ENCODE measurements at regions not wholly inside any gene's neighbourhood (a gene's known extent, or its start where the extent isn't known, plus 50 kb on each side); places are given as distances from the start of the nearest gene placed in this dataset.
"Not testable (repeated sequence)": the region's sequence is repeated elsewhere in the genome, so short reads cannot be mapped to it uniquely, and the experiment has no call there.

GRCh38 chr1:144516172-144516571, 54.7 kb upstream of the NBPF15 start:
- intact Hi-C loops (cut with DNase I); H3K36me3 ChIP-seq (replicated peaks in 1 of 2; ENCODE audit: insufficient read depth in 1 of 2, low read depth in 2 of 2); H3K27me3 ChIP-seq; H3K9me3 ChIP-seq; ATAC-seq; H3K4me1 ChIP-seq; H3K4me3 ChIP-seq; H3K27ac ChIP-seq; DNase-seq: not testable (repeated sequence)
- WGBS, 2 donors = 53 to 60% methylated on average over 1 of the region's 3 CpGs

DNA sequence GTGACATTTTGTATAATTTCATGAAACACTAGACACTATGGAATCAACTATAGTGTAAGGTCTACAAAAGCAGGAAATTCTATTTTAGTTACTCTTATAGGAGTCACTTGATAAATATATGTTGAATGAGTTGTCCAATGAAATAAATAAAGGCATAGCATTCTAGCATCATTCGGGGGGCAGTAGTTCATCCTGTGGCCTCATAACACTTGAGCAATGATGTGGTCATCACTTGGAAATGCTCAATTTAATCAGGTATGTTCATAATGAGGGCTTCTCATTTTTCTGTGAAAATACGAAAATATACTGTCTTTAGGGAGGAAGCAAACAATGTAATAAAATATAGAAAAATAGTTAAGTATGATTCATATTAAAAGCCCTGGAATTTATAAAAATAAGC, 55.4 kb upstream of the NBPF15 start:
- H3K9me3 ChIP-seq; DNase-seq; H3K27ac ChIP-seq; H3K36me3 ChIP-seq (replicated peaks in 1 of 2; ENCODE audit: insufficient read depth in 1 of 2, low read depth in 2 of 2); intact Hi-C loops (cut with DNase I); H3K27me3 ChIP-seq; H3K4me3 ChIP-seq; H3K4me1 ChIP-seq; ATAC-seq: not testable (repeated sequence)
- 54 to 65% methylated on average over 2 of the region's 2 CpGs for WGBS, 2 donors

GRCh38 chr1:144518439-144518838, 57.0 kb upstream of the NBPF15 start:
- ATAC-seq; H3K4me3 ChIP-seq; DNase-seq; H3K27ac ChIP-seq; H3K36me3 ChIP-seq (replicated peaks in 1 of 2; ENCODE audit: insufficient read depth in 1 of 2, low read depth in 2 of 2); H3K27me3 ChIP-seq; H3K9me3 ChIP-seq; H3K4me1 ChIP-seq; intact Hi-C loops (cut with DNase I): not testable (repeated sequence)
- 37 to 40% methylated on average over 4 to 5 of the region's 9 CpGs for WGBS, 2 donors

DNA sequence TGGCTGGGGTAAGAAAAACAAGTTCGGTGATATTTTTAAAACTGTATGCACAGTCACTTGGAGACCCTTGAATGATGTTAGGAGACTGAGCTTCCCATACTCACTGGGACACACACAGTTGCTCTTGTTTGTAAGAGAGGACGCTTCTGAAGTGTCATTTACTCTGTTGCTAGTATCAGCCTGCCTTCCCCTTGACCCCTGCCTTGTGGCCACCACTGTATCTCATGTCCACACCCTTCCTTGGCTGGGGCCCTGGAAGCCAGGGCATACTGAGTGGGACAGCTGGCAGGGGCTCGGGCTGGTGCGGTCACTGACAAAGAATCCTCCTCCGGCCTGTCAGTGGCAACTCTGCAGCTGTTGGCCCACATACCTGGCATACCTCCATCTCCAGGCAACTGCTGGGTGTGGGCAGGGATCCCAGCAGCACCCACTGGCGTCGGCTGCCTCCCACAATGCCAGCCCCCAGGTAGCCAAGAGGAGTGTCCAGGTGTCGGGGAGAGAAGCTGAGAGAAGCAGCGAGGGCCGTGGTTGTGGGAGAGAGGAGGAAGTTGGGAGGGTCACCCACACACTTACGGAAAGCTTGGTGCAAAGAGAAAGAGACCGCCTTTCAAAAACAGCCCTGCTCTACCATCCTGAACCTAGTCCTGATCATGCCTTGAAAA, 58.2 kb upstream of the NBPF15 start:
- H3K4me1 ChIP-seq; H3K4me3 ChIP-seq; H3K9me3 ChIP-seq; intact Hi-C loops (cut with DNase I); H3K27me3 ChIP-seq; H3K36me3 ChIP-seq (replicated peaks in 1 of 2; ENCODE audit: insufficient read depth in 1 of 2, low read depth in 2 of 2); H3K27ac ChIP-seq; ATAC-seq: not testable (repeated sequence)
- WGBS, 2 donors = 39 to 50% methylated on average over 2 to 10 of the region's 12 CpGs
- DNase-seq = peak in 1 of 4 donors; percentile 17

- H3K27me3 ChIP-seq; intact Hi-C loops (cut with DNase I); H3K4me3 ChIP-seq; H3K36me3 ChIP-seq (replicated peaks in 1 of 2; ENCODE audit: insufficient read depth in 1 of 2, low read depth in 2 of 2); H3K4me1 ChIP-seq; H3K9me3 ChIP-seq: not testable (repeated sequence)
- ATAC-seq = peak; percentile 77
- TF ChIP-seq POLR2A (IDR thresholded peaks at IDR 0.05) = peak; percentile 35 to 76 (median 45)
- 3 to 8% methylated on average over 19 to 32 of the region's 33 CpGs for WGBS, 2 donors
- peak in 2 of 4 donors; percentile 42 to 58 for DNase-seq
- peak overlapping the region in 2 of 4 donors; percentile 59 to 65 for H3K27ac ChIP-seq
Observed at GRCh38 chr1:144523661-144524407, 62.4 kb upstream of the NBPF15 start.

- H3K4me1 ChIP-seq; H3K9me3 ChIP-seq; DNase-seq; H3K27me3 ChIP-seq; H3K36me3 ChIP-seq (replicated peaks in 1 of 2; ENCODE audit: insufficient read depth in 1 of 2, low read depth in 2 of 2); H3K27ac ChIP-seq; H3K4me3 ChIP-seq; intact Hi-C loops (cut with DNase I): not testable (repeated sequence)
- ATAC-seq = peak; percentile 67
- TF ChIP-seq, protein P1, sequence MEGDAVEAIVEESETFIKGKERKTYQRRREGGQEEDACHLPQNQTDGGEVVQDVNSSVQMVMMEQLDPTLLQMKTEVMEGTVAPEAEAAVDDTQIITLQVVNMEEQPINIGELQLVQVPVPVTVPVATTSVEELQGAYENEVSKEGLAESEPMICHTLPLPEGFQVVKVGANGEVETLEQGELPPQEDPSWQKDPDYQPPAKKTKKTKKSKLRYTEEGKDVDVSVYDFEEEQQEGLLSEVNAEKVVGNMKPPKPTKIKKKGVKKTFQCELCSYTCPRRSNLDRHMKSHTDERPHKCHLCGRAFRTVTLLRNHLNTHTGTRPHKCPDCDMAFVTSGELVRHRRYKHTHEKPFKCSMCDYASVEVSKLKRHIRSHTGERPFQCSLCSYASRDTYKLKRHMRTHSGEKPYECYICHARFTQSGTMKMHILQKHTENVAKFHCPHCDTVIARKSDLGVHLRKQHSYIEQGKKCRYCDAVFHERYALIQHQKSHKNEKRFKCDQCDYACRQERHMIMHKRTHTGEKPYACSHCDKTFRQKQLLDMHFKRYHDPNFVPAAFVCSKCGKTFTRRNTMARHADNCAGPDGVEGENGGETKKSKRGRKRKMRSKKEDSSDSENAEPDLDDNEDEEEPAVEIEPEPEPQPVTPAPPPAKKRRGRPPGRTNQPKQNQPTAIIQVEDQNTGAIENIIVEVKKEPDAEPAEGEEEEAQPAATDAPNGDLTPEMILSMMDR (IDR thresholded peaks at IDR 0.05) = peak in 3 of 7 experiments; percentile 13 to 30 (median 29)
- WGBS, 2 donors = 19 to 22% methylated on average over 9 of the region's 9 CpGs
Observed at GRCh38 chr1:144532156-144532607, 60.5 kb upstream of the PPIAL4F start.

DNA sequence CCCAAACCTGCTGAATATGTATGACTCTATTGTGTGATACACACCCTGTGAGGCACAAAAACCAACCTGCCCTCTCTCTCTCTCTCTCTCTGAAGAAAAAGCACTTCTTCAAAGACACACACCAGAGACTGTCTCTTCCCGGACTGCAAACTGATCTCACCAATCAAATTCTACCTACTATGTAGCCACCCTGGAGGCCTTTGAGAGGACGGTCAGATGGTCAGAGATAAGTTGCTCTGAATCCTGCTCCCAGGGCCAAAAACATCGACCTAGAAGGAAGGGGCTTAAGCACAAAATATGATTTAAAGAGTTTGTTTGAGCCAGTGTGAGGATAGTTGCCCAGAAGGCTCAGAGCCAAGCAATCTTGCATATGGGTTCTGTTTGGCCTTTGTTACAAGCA, 59.2 kb upstream of the PPIAL4F start:
- H3K27ac ChIP-seq; H3K4me1 ChIP-seq; H3K27me3 ChIP-seq; ATAC-seq; DNase-seq; H3K36me3 ChIP-seq (replicated peaks in 1 of 2; ENCODE audit: insufficient read depth in 1 of 2, low read depth in 2 of 2); H3K9me3 ChIP-seq; H3K4me3 ChIP-seq; intact Hi-C loops (cut with DNase I): not testable (repeated sequence)
- 41 to 53% methylated on average over 3 of the region's 3 CpGs for WGBS, 2 donors

- H3K4me3 ChIP-seq; H3K27ac ChIP-seq; H3K27me3 ChIP-seq; H3K9me3 ChIP-seq; H3K4me1 ChIP-seq; ATAC-seq; H3K36me3 ChIP-seq (replicated peaks in 1 of 2; ENCODE audit: insufficient read depth in 1 of 2, low read depth in 2 of 2); DNase-seq; intact Hi-C loops (cut with DNase I): not testable (repeated sequence)
- WGBS, 2 donors = 14 to 36% methylated on average over 1 of the region's 1 CpG
Observed at GRCh38 chr1:144534286-144534685, 58.4 kb upstream of the PPIAL4F start.

- H3K27me3 ChIP-seq; DNase-seq; H3K4me3 ChIP-seq; H3K4me1 ChIP-seq; H3K27ac ChIP-seq; H3K36me3 ChIP-seq (replicated peaks in 1 of 2; ENCODE audit: insufficient read depth in 1 of 2, low read depth in 2 of 2); intact Hi-C loops (cut with DNase I); ATAC-seq; H3K9me3 ChIP-seq: not testable (repeated sequence)
- WGBS, 2 donors = 75 to 100% methylated on average over 1 of the region's 1 CpG
Observed at GRCh38 chr1:144536677-144537076, 56.0 kb upstream of the PPIAL4F start.

DNA sequence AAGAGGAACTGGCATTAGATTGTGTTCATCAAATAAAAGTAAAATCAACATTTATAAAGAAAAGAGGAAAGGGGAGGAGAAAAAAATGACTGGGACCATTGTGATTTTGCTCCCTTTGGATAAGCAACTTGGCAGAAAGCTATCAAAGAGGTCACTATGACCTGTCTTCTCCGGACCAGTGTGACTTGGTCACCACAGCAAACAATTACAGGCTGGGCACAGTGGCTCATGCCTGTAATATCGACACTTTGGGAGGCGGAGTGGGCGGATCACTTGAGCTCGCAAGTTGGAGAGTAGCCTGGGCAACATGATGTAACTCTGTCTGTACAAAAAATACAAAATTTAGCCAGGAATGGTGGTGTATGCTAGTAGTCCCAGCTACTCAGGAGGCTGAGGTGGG, 55.5 kb upstream of the PPIAL4F start:
- ATAC-seq; H3K27me3 ChIP-seq; intact Hi-C loops (cut with DNase I); H3K27ac ChIP-seq; DNase-seq; H3K36me3 ChIP-seq (replicated peaks in 1 of 2; ENCODE audit: insufficient read depth in 1 of 2, low read depth in 2 of 2); H3K4me3 ChIP-seq; H3K4me1 ChIP-seq; H3K9me3 ChIP-seq: not testable (repeated sequence)
- 72 to 75% methylated on average over 4 of the region's 5 CpGs for WGBS, 2 donors

- H3K27ac ChIP-seq; DNase-seq; H3K9me3 ChIP-seq; H3K4me3 ChIP-seq; ATAC-seq; H3K36me3 ChIP-seq (replicated peaks in 1 of 2; ENCODE audit: insufficient read depth in 1 of 2, low read depth in 2 of 2); intact Hi-C loops (cut with DNase I); H3K27me3 ChIP-seq; H3K4me1 ChIP-seq: not testable (repeated sequence)
- 78 to 80% methylated on average over 6 of the region's 6 CpGs for WGBS, 2 donors
Observed at GRCh38 chr1:144538736-144539135, 54.0 kb upstream of the PPIAL4F start.

Data from body of pancreas (tissue), 4 donors.